ENCODE measurements at regions not wholly inside any gene's neighbourhood (a gene's known extent, or its start where the extent isn't known, plus 50 kb on each side); places are given as distances from the start of the nearest gene placed in this dataset.

DNA sequence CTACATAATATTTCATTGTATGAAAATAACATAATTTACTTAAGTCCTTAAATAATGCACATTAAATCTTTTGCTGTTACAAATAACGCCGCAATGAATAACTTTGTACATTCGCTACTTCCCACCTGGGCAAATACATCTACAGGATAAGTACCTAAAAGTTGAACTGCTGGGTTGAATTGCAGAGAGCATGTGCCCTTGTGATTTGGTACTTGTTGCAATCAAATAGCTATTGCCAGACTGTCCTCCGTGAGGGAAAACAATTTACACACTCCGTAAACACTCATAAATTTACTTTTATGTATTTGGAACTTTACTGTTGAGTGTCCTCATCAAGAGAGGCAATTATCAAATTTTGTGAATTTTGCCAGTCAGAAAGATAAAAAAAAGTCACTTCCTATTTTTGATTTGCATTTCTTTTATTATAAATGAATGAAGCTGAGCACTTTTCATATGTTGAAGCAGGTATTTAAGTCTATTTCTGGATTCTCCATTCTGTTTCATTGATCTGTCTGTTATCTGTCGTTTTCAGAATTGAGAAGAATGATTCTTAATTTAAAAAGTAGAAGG, 140.8 kb upstream of the SERTAD2 start (continued):
- TF ChIP-seq, protein P1, sequence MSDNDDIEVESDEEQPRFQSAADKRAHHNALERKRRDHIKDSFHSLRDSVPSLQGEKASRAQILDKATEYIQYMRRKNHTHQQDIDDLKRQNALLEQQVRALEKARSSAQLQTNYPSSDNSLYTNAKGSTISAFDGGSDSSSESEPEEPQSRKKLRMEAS (IDR thresholded peaks at IDR 0.05; ENCODE audit: low read depth): no peak

DNA sequence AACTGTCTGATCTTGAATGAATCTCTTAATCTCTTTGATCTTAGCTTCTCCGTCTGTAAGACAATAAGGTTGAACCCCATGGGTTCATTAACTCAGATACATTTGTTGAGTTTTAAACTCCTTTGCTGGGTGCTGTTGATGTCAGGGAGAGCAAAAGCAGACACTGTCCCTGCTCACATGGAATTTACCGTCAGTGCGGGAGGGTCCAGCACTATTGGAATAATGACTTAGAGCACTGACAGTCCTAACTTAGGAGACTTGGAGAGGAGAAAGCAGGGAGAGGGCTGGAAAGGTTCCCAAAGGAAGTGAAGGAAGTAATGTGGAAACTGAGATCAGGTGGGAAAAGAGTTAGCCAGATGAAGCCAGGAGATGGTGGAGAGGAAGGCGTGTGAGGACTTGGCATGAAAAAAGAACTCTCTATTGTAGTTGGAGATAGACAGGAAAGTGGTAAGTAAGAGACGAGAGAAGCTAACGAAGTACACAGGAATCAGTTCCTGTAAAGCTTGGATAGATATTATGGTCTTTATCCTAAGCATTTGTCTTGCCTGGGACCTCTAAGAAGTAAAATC, 141.4 kb upstream of the SERTAD2 start:
- no peaks in the 10 kb centered on the region for H3K79me2 ChIP-seq (ENCODE audit: insufficient read depth)
- no peak overlapping the region for H3K4me3 ChIP-seq (ENCODE audit: low read depth in 2 of 2, low read length in 1 of 2)
- H2AFZ ChIP-seq (ENCODE audit: low read depth): no peak overlapping the region
- TF ChIP-seq GABPA (IDR thresholded peaks at IDR 0.05; ENCODE audit: low read depth) (no peak), SMC3 (IDR thresholded peaks at IDR 0.05; ENCODE audit: low read depth, low read length) (no peak), RCOR1 (IDR thresholded peaks at IDR 0.05; ENCODE audit: low read length) (no peak), NFIC (IDR thresholded peaks at IDR 0.05; ENCODE audit: borderline replicate concordance) (no peak), MXI1 (IDR thresholded peaks at IDR 0.05; ENCODE audit: low read depth, low read length) (no peak), CHD2 (IDR thresholded peaks at IDR 0.05; ENCODE audit: low read length, partially characterized antibody) (no peak), ELF1 (IDR thresholded peaks at IDR 0.05) (no peak), RXRA (IDR thresholded peaks at IDR 0.05; ENCODE audit: borderline replicate concordance, low read depth) (no peak), POLR2AphosphoS5 (IDR thresholded peaks at IDR 0.05; ENCODE audit: low read depth, low read length) (no peak), GATA2 (CRISPR knock-in tag; IDR thresholded peaks at IDR 0.05) (no peak), JUND (IDR thresholded peaks at IDR 0.05) (no peak), SIN3A (IDR thresholded peaks at IDR 0.05; ENCODE audit: borderline replicate concordance, low read depth, low read length) (no peak)
- TF ChIP-seq, protein P2, sequence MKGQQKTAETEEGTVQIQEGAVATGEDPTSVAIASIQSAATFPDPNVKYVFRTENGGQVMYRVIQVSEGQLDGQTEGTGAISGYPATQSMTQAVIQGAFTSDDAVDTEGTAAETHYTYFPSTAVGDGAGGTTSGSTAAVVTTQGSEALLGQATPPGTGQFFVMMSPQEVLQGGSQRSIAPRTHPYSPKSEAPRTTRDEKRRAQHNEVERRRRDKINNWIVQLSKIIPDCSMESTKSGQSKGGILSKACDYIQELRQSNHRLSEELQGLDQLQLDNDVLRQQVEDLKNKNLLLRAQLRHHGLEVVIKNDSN (IDR thresholded peaks at IDR 0.05; ENCODE audit: borderline replicate concordance, low read depth): no peak
- H3K4me2 ChIP-seq: no peak overlapping the region
- H3K9me3 ChIP-seq: no peaks in the 10 kb centered on the region
- peaks cover 0 to 24% of the 10 kb centered on the region in 2 experiments for H3K4me1 ChIP-seq (ENCODE audit: control insufficient read depth in 1 of 2, insufficient read depth in 2 of 2, low read depth in 1 of 2, low read length in 1 of 2)
- H3K27me3 ChIP-seq (ENCODE audit: insufficient read depth): no peaks in the 10 kb centered on the region
- no peak overlapping the region for H3K27ac ChIP-seq (ENCODE audit: low read depth in 2 of 2, low read length in 1 of 2)
- H3K9ac ChIP-seq: no peak overlapping the region
- H3K36me3 ChIP-seq (replicated peaks in 1 of 2; ENCODE audit: control insufficient read depth in 1 of 2, insufficient read depth in 2 of 2, low read length in 1 of 2): no peaks in the 10 kb centered on the region
- CTCF ChIA-PET: interaction anchor here (3.2 kb wide), 1 partner anchor 149 kb away, joined by 14 read pairs; no protein-coding TSS in a partner anchor
- peaks cover 22% of the 10 kb centered on the region for H3F3A ChIP-seq (replicated peaks; ENCODE audit: insufficient read depth)
- H3K9me2 ChIP-seq: no peaks in the 10 kb centered on the region
- no peak for DNase-seq
- WGBS (ENCODE audit: low lambda C conversion rate): 96% methylated on average over 6 of the region's 6 CpGs
- POLR2A ChIA-PET: no interaction called here
- H4K20me1 ChIP-seq (ENCODE audit: insufficient read depth): no peaks in the 10 kb centered on the region

DNA sequence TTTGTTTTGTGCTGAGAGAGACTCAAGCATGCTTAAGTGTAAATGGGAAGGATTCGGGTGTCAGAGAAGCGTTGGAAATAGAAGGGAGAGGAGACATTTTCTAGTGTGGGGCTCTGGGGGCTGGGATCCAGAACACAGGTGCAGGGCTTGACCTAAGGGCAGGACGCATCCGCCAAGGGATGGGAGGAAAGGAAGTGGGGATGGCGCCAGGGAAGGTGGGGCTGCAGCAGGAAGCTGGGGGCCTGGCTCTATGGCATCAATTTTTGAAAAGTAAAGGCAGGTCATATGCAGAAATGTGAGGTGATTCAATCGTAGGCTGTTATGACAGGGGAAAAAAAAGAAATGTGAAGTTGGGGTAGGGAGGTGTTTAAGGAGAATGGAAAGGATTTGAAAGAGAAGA, 143.2 kb upstream of the SERTAD2 start:
- CTCF ChIA-PET: no interaction called here
- WGBS (ENCODE audit: low lambda C conversion rate): 91% methylated on average over 6 of the region's 6 CpGs

More for the DNA sequence above, 143.2 kb upstream of the SERTAD2 start:
- Histone ChIP-seq H3F3A (replicated peaks; ENCODE audit: insufficient read depth) (peaks cover 22% of the 10 kb centered on the region), H3K9me2 (no peaks in the 10 kb centered on the region), H3K9ac (no peak overlapping the region), H3K27ac (ENCODE audit: low read depth in 2 of 2, low read length in 1 of 2) (no peak overlapping the region), H3K9me3 (no peaks in the 10 kb centered on the region), H2AFZ (ENCODE audit: low read depth) (no peak overlapping the region), H3K36me3 (replicated peaks in 1 of 2; ENCODE audit: control insufficient read depth in 1 of 2, insufficient read depth in 2 of 2, low read length in 1 of 2) (no peaks in the 10 kb centered on the region), H4K20me1 (ENCODE audit: insufficient read depth) (no peaks in the 10 kb centered on the region), H3K27me3 (ENCODE audit: insufficient read depth) (no peaks in the 10 kb centered on the region), H3K4me2 (no peak overlapping the region), H3K4me1 (ENCODE audit: control insufficient read depth in 1 of 2, insufficient read depth in 2 of 2, low read depth in 1 of 2, low read length in 1 of 2) (peaks cover 0 to 24% of the 10 kb centered on the region in 2 experiments), H3K79me2 (ENCODE audit: insufficient read depth) (no peaks in the 10 kb centered on the region), H3K4me3 (ENCODE audit: low read depth in 2 of 2, low read length in 1 of 2) (no peak overlapping the region)
- TF ChIP-seq TAF1 (IDR thresholded peaks at IDR 0.05; ENCODE audit: borderline replicate concordance, low read depth, low read length): no peak
- TF ChIP-seq YY1 (IDR thresholded peaks at IDR 0.05; ENCODE audit: low read depth): no peak
- TF ChIP-seq, protein P3, sequence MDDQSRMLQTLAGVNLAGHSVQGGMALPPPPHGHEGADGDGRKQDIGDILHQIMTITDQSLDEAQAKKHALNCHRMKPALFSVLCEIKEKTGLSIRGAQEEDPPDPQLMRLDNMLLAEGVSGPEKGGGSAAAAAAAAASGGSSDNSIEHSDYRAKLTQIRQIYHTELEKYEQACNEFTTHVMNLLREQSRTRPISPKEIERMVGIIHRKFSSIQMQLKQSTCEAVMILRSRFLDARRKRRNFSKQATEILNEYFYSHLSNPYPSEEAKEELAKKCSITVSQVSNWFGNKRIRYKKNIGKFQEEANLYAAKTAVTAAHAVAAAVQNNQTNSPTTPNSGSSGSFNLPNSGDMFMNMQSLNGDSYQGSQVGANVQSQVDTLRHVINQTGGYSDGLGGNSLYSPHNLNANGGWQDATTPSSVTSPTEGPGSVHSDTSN (IDR thresholded peaks at IDR 0.05): no peak
- no peak for TF ChIP-seq SIN3A (IDR thresholded peaks at IDR 0.05; ENCODE audit: borderline replicate concordance, low read depth, low read length)
- TF ChIP-seq FOXJ3 (CRISPR knock-in tag; IDR thresholded peaks at IDR 0.05): no peak
- no peak for TF ChIP-seq RAD21 (IDR thresholded peaks at IDR 0.05; ENCODE audit: low read length)
- DNase-seq: no peak
- POLR2A ChIA-PET: no interaction called here
